ENCODE measurements at regions not wholly inside any gene's neighbourhood (a gene's known extent, or its start where the extent isn't known, plus 50 kb on each side); places are given as distances from the start of the nearest gene placed in this dataset.

GRCh38 chr5:35282810-35283209, 52.5 kb upstream of the PRLR start:
- ATAC-seq (ENCODE audit: low read depth in 2 of 2) (no peak), DNase-seq (no peak)
- no peak overlapping the region for H3K27ac Mint-ChIP-seq
- peaks cover 0 to 11% (median 3%) of the 10 kb centered on the region in 7 donors for H3K9me3 Mint-ChIP-seq
- peaks cover 0 to 6% (median 6%) of the 10 kb centered on the region in 3 donors for H3K27me3 Mint-ChIP-seq
- no peak overlapping the region for H3K4me3 Mint-ChIP-seq
- H3K4me1 Mint-ChIP-seq: no peaks in the 10 kb centered on the region
- no peaks in the 10 kb centered on the region for H3K36me3 Mint-ChIP-seq

GRCh38 chr5:35281613-35282012, 51.3 kb upstream of the PRLR start:
- DNase-seq (no peak), ATAC-seq (ENCODE audit: low read depth in 2 of 2) (no peak)
- H3K9me3 Mint-ChIP-seq: peaks cover 0 to 11% (median 3%) of the 10 kb centered on the region in 7 donors
- no peaks in the 10 kb centered on the region for H3K36me3 Mint-ChIP-seq
- H3K27me3 Mint-ChIP-seq: peaks cover 0 to 9% (median 0%) of the 10 kb centered on the region in 3 donors
- no peak overlapping the region for H3K27ac Mint-ChIP-seq
- no peak overlapping the region for H3K4me3 Mint-ChIP-seq
- no peaks in the 10 kb centered on the region for H3K4me1 Mint-ChIP-seq
